ENCODE measurements at regions not wholly inside any gene's neighbourhood (a gene's known extent, or its start where the extent isn't known, plus 50 kb on each side); places are given as distances from the start of the nearest gene placed in this dataset.

- Histone ChIP-seq H3K27ac (ENCODE audit: low read depth in 2 of 2, low read length in 1 of 2) (no peak overlapping the region), H3K9me3 (ENCODE audit: control insufficient read depth in 2 of 2, insufficient read depth in 1 of 2, low read depth in 1 of 2, low read length in 1 of 2) (no peaks in the 10 kb centered on the region), H3K27me3 (ENCODE audit: control insufficient read depth in 1 of 2, insufficient read depth in 2 of 2, low read length in 2 of 2) (no peaks in the 10 kb centered on the region), H3K4me3 (ENCODE audit: low read depth in 1 of 2, low read length in 2 of 2) (no peak overlapping the region), H3K4me1 (ENCODE audit: control insufficient read depth in 2 of 2, insufficient read depth in 2 of 2, low read length in 1 of 2) (no peaks in the 10 kb centered on the region), H3K36me3 (ENCODE audit: control insufficient read depth in 2 of 2, insufficient read depth in 2 of 2, low read length in 1 of 2) (no peaks in the 10 kb centered on the region)
- WGBS, 2 donors: 83 to 93% methylated on average over 2 of the region's 2 CpGs
These were observed 2542.7 kb downstream of the PCDH7 start for GRCh38 chr4:33262824-33263223.

- H3K4me1 ChIP-seq (ENCODE audit: control insufficient read depth in 2 of 2, insufficient read depth in 2 of 2, low read length in 1 of 2): no peaks in the 10 kb centered on the region
- H3K27me3 ChIP-seq (ENCODE audit: control insufficient read depth in 1 of 2, insufficient read depth in 2 of 2, low read length in 2 of 2): no peaks in the 10 kb centered on the region
- H3K4me3 ChIP-seq (ENCODE audit: low read depth in 1 of 2, low read length in 2 of 2): no peak overlapping the region
- WGBS, 2 donors: 80 to 82% methylated on average over 5 of the region's 5 CpGs
- no peak overlapping the region for H3K27ac ChIP-seq (ENCODE audit: low read depth in 2 of 2, low read length in 1 of 2)
- no peaks in the 10 kb centered on the region for H3K36me3 ChIP-seq (ENCODE audit: control insufficient read depth in 2 of 2, insufficient read depth in 2 of 2, low read length in 1 of 2)
- peaks cover 0 to 2% of the 10 kb centered on the region in 2 donors for H3K9me3 ChIP-seq (ENCODE audit: control insufficient read depth in 2 of 2, insufficient read depth in 1 of 2, low read depth in 1 of 2, low read length in 1 of 2)
These were observed 2548.6 kb downstream of the PCDH7 start for GRCh38 chr4:33268776-33269175.

GRCh38 chr4:33270403-33270802 is 2550.2 kb downstream of the PCDH7 start:
- peaks cover 0 to 2% of the 10 kb centered on the region in 2 donors for H3K9me3 ChIP-seq (ENCODE audit: control insufficient read depth in 2 of 2, insufficient read depth in 1 of 2, low read depth in 1 of 2, low read length in 1 of 2)
- H3K4me3 ChIP-seq (ENCODE audit: low read depth in 1 of 2, low read length in 2 of 2): no peak overlapping the region
- 70 to 72% methylated on average over 1 of the region's 1 CpG for WGBS, 2 donors
- no peaks in the 10 kb centered on the region for H3K27me3 ChIP-seq (ENCODE audit: control insufficient read depth in 1 of 2, insufficient read depth in 2 of 2, low read length in 2 of 2)
- H3K27ac ChIP-seq (ENCODE audit: low read depth in 2 of 2, low read length in 1 of 2): no peak overlapping the region
- no peaks in the 10 kb centered on the region for H3K36me3 ChIP-seq (ENCODE audit: control insufficient read depth in 2 of 2, insufficient read depth in 2 of 2, low read length in 1 of 2)
- no peaks in the 10 kb centered on the region for H3K4me1 ChIP-seq (ENCODE audit: control insufficient read depth in 2 of 2, insufficient read depth in 2 of 2, low read length in 1 of 2)

- Histone ChIP-seq H3K4me3 (ENCODE audit: low read depth in 1 of 2, low read length in 2 of 2) (no peak overlapping the region), H3K27me3 (ENCODE audit: control insufficient read depth in 1 of 2, insufficient read depth in 2 of 2, low read length in 2 of 2) (no peaks in the 10 kb centered on the region), H3K27ac (ENCODE audit: low read depth in 2 of 2, low read length in 1 of 2) (no peak overlapping the region), H3K4me1 (ENCODE audit: control insufficient read depth in 2 of 2, insufficient read depth in 2 of 2, low read length in 1 of 2) (no peaks in the 10 kb centered on the region), H3K9me3 (ENCODE audit: control insufficient read depth in 2 of 2, insufficient read depth in 1 of 2, low read depth in 1 of 2, low read length in 1 of 2) (peaks cover 0 to 2% of the 10 kb centered on the region in 2 donors), H3K36me3 (ENCODE audit: control insufficient read depth in 2 of 2, insufficient read depth in 2 of 2, low read length in 1 of 2) (no peaks in the 10 kb centered on the region)
- 93 to 95% methylated on average over 1 of the region's 1 CpG for WGBS, 2 donors
These were observed 2552.6 kb downstream of the PCDH7 start for GRCh38 chr4:33272722-33273121.

- H3K36me3 ChIP-seq (ENCODE audit: control insufficient read depth in 2 of 2, insufficient read depth in 2 of 2, low read length in 1 of 2): no peaks in the 10 kb centered on the region
- H3K4me1 ChIP-seq (ENCODE audit: control insufficient read depth in 2 of 2, insufficient read depth in 2 of 2, low read length in 1 of 2): no peaks in the 10 kb centered on the region
- no peak overlapping the region for H3K27ac ChIP-seq (ENCODE audit: low read depth in 2 of 2, low read length in 1 of 2)
- no peaks in the 10 kb centered on the region for H3K9me3 ChIP-seq (ENCODE audit: control insufficient read depth in 2 of 2, insufficient read depth in 1 of 2, low read depth in 1 of 2, low read length in 1 of 2)
- WGBS, 2 donors: 82 to 83% methylated on average over 1 of the region's 1 CpG
- no peak overlapping the region for H3K4me3 ChIP-seq (ENCODE audit: low read depth in 1 of 2, low read length in 2 of 2)
- H3K27me3 ChIP-seq (ENCODE audit: control insufficient read depth in 1 of 2, insufficient read depth in 2 of 2, low read length in 2 of 2): no peaks in the 10 kb centered on the region
These were observed 2563.6 kb downstream of the PCDH7 start for GRCh38 chr4:33283818-33284217.

GRCh38 chr4:33296876-33297455 is 2576.8 kb downstream of the PCDH7 start:
- Histone ChIP-seq H3K36me3 (ENCODE audit: control insufficient read depth in 2 of 2, insufficient read depth in 2 of 2, low read length in 1 of 2) (no peaks in the 10 kb centered on the region), H3K27me3 (ENCODE audit: control insufficient read depth in 1 of 2, insufficient read depth in 2 of 2, low read length in 2 of 2) (no peaks in the 10 kb centered on the region), H3K9me3 (ENCODE audit: control insufficient read depth in 2 of 2, insufficient read depth in 1 of 2, low read depth in 1 of 2, low read length in 1 of 2) (no peaks in the 10 kb centered on the region), H3K4me3 (ENCODE audit: low read depth in 1 of 2, low read length in 2 of 2) (no peak overlapping the region), H3K4me1 (ENCODE audit: control insufficient read depth in 2 of 2, insufficient read depth in 2 of 2, low read length in 1 of 2) (no peaks in the 10 kb centered on the region), H3K27ac (ENCODE audit: low read depth in 2 of 2, low read length in 1 of 2) (no peak overlapping the region)
- 43 to 58% methylated on average over 3 of the region's 3 CpGs for WGBS, 2 donors

GRCh38 chr4:33302321-33302720 is 2582.2 kb downstream of the PCDH7 start:
- no peaks in the 10 kb centered on the region for H3K36me3 ChIP-seq (ENCODE audit: control insufficient read depth in 2 of 2, insufficient read depth in 2 of 2, low read length in 1 of 2)
- H3K27ac ChIP-seq (ENCODE audit: low read depth in 2 of 2, low read length in 1 of 2): no peak overlapping the region
- no peaks in the 10 kb centered on the region for H3K27me3 ChIP-seq (ENCODE audit: control insufficient read depth in 1 of 2, insufficient read depth in 2 of 2, low read length in 2 of 2)
- no peak overlapping the region for H3K4me3 ChIP-seq (ENCODE audit: low read depth in 1 of 2, low read length in 2 of 2)
- peaks cover 0 to 7% of the 10 kb centered on the region in 2 donors for H3K9me3 ChIP-seq (ENCODE audit: control insufficient read depth in 2 of 2, insufficient read depth in 1 of 2, low read depth in 1 of 2, low read length in 1 of 2)
- WGBS, 2 donors: 30% methylated on average over 2 of the region's 2 CpGs
- H3K4me1 ChIP-seq (ENCODE audit: control insufficient read depth in 2 of 2, insufficient read depth in 2 of 2, low read length in 1 of 2): no peaks in the 10 kb centered on the region

GRCh38 chr4:33306131-33306530 is 2586.0 kb downstream of the PCDH7 start:
- Histone ChIP-seq H3K36me3 (ENCODE audit: control insufficient read depth in 2 of 2, insufficient read depth in 2 of 2, low read length in 1 of 2) (no peaks in the 10 kb centered on the region), H3K4me1 (ENCODE audit: control insufficient read depth in 2 of 2, insufficient read depth in 2 of 2, low read length in 1 of 2) (no peaks in the 10 kb centered on the region), H3K27ac (ENCODE audit: low read depth in 2 of 2, low read length in 1 of 2) (no peak overlapping the region), H3K9me3 (ENCODE audit: control insufficient read depth in 2 of 2, insufficient read depth in 1 of 2, low read depth in 1 of 2, low read length in 1 of 2) (peaks cover 0 to 7% of the 10 kb centered on the region in 2 donors), H3K4me3 (ENCODE audit: low read depth in 1 of 2, low read length in 2 of 2) (no peak overlapping the region), H3K27me3 (ENCODE audit: control insufficient read depth in 1 of 2, insufficient read depth in 2 of 2, low read length in 2 of 2) (no peaks in the 10 kb centered on the region)
- WGBS, 2 donors: 72 to 90% methylated on average over 2 of the region's 2 CpGs

- Histone ChIP-seq H3K4me1 (ENCODE audit: control insufficient read depth in 2 of 2, insufficient read depth in 2 of 2, low read length in 1 of 2) (no peaks in the 10 kb centered on the region), H3K27ac (ENCODE audit: low read depth in 2 of 2, low read length in 1 of 2) (no peak overlapping the region), H3K4me3 (ENCODE audit: low read depth in 1 of 2, low read length in 2 of 2) (no peak overlapping the region), H3K36me3 (ENCODE audit: control insufficient read depth in 2 of 2, insufficient read depth in 2 of 2, low read length in 1 of 2) (no peaks in the 10 kb centered on the region), H3K9me3 (ENCODE audit: control insufficient read depth in 2 of 2, insufficient read depth in 1 of 2, low read depth in 1 of 2, low read length in 1 of 2) (peaks cover 0 to 4% of the 10 kb centered on the region in 2 donors), H3K27me3 (ENCODE audit: control insufficient read depth in 1 of 2, insufficient read depth in 2 of 2, low read length in 2 of 2) (no peaks in the 10 kb centered on the region)
- WGBS, 2 donors: 76 to 86% methylated on average over 2 of the region's 2 CpGs
These were observed 2595.9 kb downstream of the PCDH7 start for GRCh38 chr4:33316033-33316432.

GRCh38 chr4:33316578-33316977 is 2596.4 kb downstream of the PCDH7 start:
- H3K4me1 ChIP-seq (ENCODE audit: control insufficient read depth in 2 of 2, insufficient read depth in 2 of 2, low read length in 1 of 2): no peaks in the 10 kb centered on the region
- H3K27ac ChIP-seq (ENCODE audit: low read depth in 2 of 2, low read length in 1 of 2): no peak overlapping the region
- peaks cover 0 to 4% of the 10 kb centered on the region in 2 donors for H3K9me3 ChIP-seq (ENCODE audit: control insufficient read depth in 2 of 2, insufficient read depth in 1 of 2, low read depth in 1 of 2, low read length in 1 of 2)
- 55 to 65% methylated on average over 3 of the region's 3 CpGs for WGBS, 2 donors
- H3K27me3 ChIP-seq (ENCODE audit: control insufficient read depth in 1 of 2, insufficient read depth in 2 of 2, low read length in 2 of 2): no peaks in the 10 kb centered on the region
- no peaks in the 10 kb centered on the region for H3K36me3 ChIP-seq (ENCODE audit: control insufficient read depth in 2 of 2, insufficient read depth in 2 of 2, low read length in 1 of 2)
- H3K4me3 ChIP-seq (ENCODE audit: low read depth in 1 of 2, low read length in 2 of 2): no peak overlapping the region

All from esophagus (tissue), 2 donors.